Esophagus squamous epithelium (tissue), 4 donors: ENCODE measurements at regions not wholly inside any gene's neighbourhood (a gene's known extent, or its start where the extent isn't known, plus 50 kb on each side); places are given as distances from the start of the nearest gene placed in this dataset.

ENCODE experiments used
- CTCF ChIP-seq, 6 experiments: fragments of 450-650 bp in 4 of 6; fragments of 200-600 bp in 2 of 6; sonication (generic) in 2 of 6; IDR thresholded peaks; one replicate each; pipeline ENCODE4 v1.5.1; 2016 to 2019; ENCODE audit warnings: antibody characterized with exemption in 6 of 6, mild to moderate bottlenecking in 4 of 6, moderate library complexity in 4 of 6
- POLR2A ChIP-seq, 4 donors: fragments of 450-650 bp; IDR thresholded peaks; one replicate each; pipeline ENCODE4 v1.6.1; 2017; ENCODE audit warnings: antibody characterized with exemption in 4 of 4, mild to moderate bottlenecking in 4 of 4, moderate library complexity in 3 of 4

- TF ChIP-seq POLR2A (IDR thresholded peaks at IDR 0.05) (no peak), CTCF (IDR thresholded peaks at IDR 0.05) (peak in 5 of 6 experiments; percentile 49 to 79 (median 64))
Measured at GRCh38 chr9:85258823-85259370, 482.9 kb downstream of the AGTPBP1 start.
